Ectodermal cell (in vitro differentiated cells): ENCODE measurements at regions not wholly inside any gene's neighbourhood (a gene's known extent, or its start where the extent isn't known, plus 50 kb on each side); places are given as distances from the start of the nearest gene placed in this dataset.
"Not testable (repeated sequence)": the region's sequence is repeated elsewhere in the genome, so short reads cannot be mapped to it uniquely, and the experiment has no call there.

Experiments
- H3K27ac ChIP-seq: 2 replicates; pipeline ENCODE4 v1.7.0; 2013; ENCODE audit warnings: mild to moderate bottlenecking, low read depth, low read length; ENCODE audit not compliant: insufficient read depth, poor library complexity, severe bottlenecking
- H3K27me3 ChIP-seq: 2 replicates; pipeline ENCODE4 v1.7.0; 2013; ENCODE audit warnings: mild to moderate bottlenecking, low read length; ENCODE audit not compliant: insufficient read depth, control insufficient read depth, poor library complexity, severe bottlenecking
- H3K36me3 ChIP-seq: one replicate; pipeline ENCODE4 v1.7.0; 2013; ENCODE audit warnings: low read length; ENCODE audit not compliant: control insufficient read depth, insufficient read depth
- H3K4me1 ChIP-seq: one replicate; pipeline ENCODE4 v1.7.0; 2013; ENCODE audit warnings: low read length; ENCODE audit not compliant: control insufficient read depth, insufficient read depth
- H3K4me3 ChIP-seq: 2 replicates; pipeline ENCODE4 v1.7.0; 2013; ENCODE audit warnings: low read depth, low read length, control low read depth; ENCODE audit not compliant: insufficient read depth
- H3K9me3 ChIP-seq: 2 replicates; pipeline ENCODE4 v1.7.0; 2013; ENCODE audit warnings: mild to moderate bottlenecking, low read length, moderate library complexity; ENCODE audit not compliant: control insufficient read depth
- WGBS, 2 experiments: methylation state at CpG; one replicate each; pipeline ENCODE4 v1.1.7; 2013; ENCODE audit warnings: missing lambda C conversion rate in 2 of 2; 5-methylcytosine and 5-hydroxymethylcytosine counted together

- Histone ChIP-seq H3K27me3 (no peaks in the 10 kb centered on the region), H3K9me3 (no peaks in the 10 kb centered on the region), H3K4me1 (no peaks in the 10 kb centered on the region), H3K36me3 (no peaks in the 10 kb centered on the region), H3K27ac (no peak overlapping the region), H3K4me3 (no peak overlapping the region)
- 93 to 96% methylated on average over 10 of the region's 10 CpGs for WGBS, 2 experiments
Measured at GRCh38 chr10:85377029-85377806, 989.4 kb downstream of the GRID1 start.

- H3K27ac ChIP-seq, result no peak overlapping the region
- H3K4me1 ChIP-seq, result no peaks in the 10 kb centered on the region
- 93 to 94% methylated on average over 3 of the region's 3 CpGs for WGBS, 2 experiments
- no peaks in the 10 kb centered on the region for H3K9me3 ChIP-seq
- no peaks in the 10 kb centered on the region for H3K27me3 ChIP-seq
- H3K4me3 ChIP-seq, result no peak overlapping the region
- no peaks in the 10 kb centered on the region for H3K36me3 ChIP-seq
Measured at GRCh38 chr10:85379338-85379737, 987.3 kb downstream of the GRID1 start.

GRCh38 chr10:85400981-85401695 is 965.5 kb downstream of the GRID1 start:
- Histone ChIP-seq H3K36me3 (no peaks in the 10 kb centered on the region), H3K9me3 (no peaks in the 10 kb centered on the region), H3K27ac (no peak overlapping the region), H3K4me3 (no peak overlapping the region), H3K4me1 (no peaks in the 10 kb centered on the region), H3K27me3 (no peaks in the 10 kb centered on the region)
- 53 to 58% methylated on average over 1 of the region's 1 CpG for WGBS, 2 experiments

GRCh38 chr10:85402541-85402940 is 964.1 kb downstream of the GRID1 start:
- Histone ChIP-seq H3K27ac (no peak overlapping the region), H3K27me3 (no peaks in the 10 kb centered on the region), H3K36me3 (no peaks in the 10 kb centered on the region), H3K4me3 (no peak overlapping the region), H3K4me1 (no peaks in the 10 kb centered on the region), H3K9me3 (no peaks in the 10 kb centered on the region)
- WGBS, 2 experiments, result 86 to 93% methylated on average over 1 of the region's 1 CpG

- H3K4me1 ChIP-seq, result no peaks in the 10 kb centered on the region
- no peaks in the 10 kb centered on the region for H3K9me3 ChIP-seq
- 44 to 56% methylated on average over 3 of the region's 3 CpGs for WGBS, 2 experiments
- H3K27me3 ChIP-seq, result no peaks in the 10 kb centered on the region
- no peaks in the 10 kb centered on the region for H3K36me3 ChIP-seq
- no peak overlapping the region for H3K27ac ChIP-seq
- no peak overlapping the region for H3K4me3 ChIP-seq
Measured at GRCh38 chr10:85407088-85407487, 959.5 kb downstream of the GRID1 start.

- Histone ChIP-seq H3K4me1 (no peaks in the 10 kb centered on the region), H3K4me3 (no peak overlapping the region), H3K9me3 (no peaks in the 10 kb centered on the region), H3K27me3 (no peaks in the 10 kb centered on the region), H3K27ac (no peak overlapping the region), H3K36me3 (no peaks in the 10 kb centered on the region)
- WGBS, 2 experiments, result 94 to 96% methylated on average over 3 of the region's 3 CpGs
Measured at GRCh38 chr10:85408388-85408787, 958.2 kb downstream of the GRID1 start.

GRCh38 chr10:85410586-85410985 is 956.0 kb downstream of the GRID1 start:
- not testable (repeated sequence) for H3K4me1 ChIP-seq, H3K4me3 ChIP-seq, H3K27me3 ChIP-seq, H3K27ac ChIP-seq, H3K36me3 ChIP-seq, H3K9me3 ChIP-seq
- WGBS, 2 experiments, result 87 to 94% methylated on average over 3 of the region's 3 CpGs

GRCh38 chr10:85413570-85413969 is 953.0 kb downstream of the GRID1 start:
- H3K27me3 ChIP-seq, result no peaks in the 10 kb centered on the region
- no peak overlapping the region for H3K4me3 ChIP-seq
- H3K9me3 ChIP-seq, result no peaks in the 10 kb centered on the region
- 85 to 86% methylated on average over 5 of the region's 5 CpGs for WGBS, 2 experiments
- H3K27ac ChIP-seq, result no peak overlapping the region
- no peaks in the 10 kb centered on the region for H3K36me3 ChIP-seq
- H3K4me1 ChIP-seq, result no peaks in the 10 kb centered on the region

- H3K27me3 ChIP-seq, result no peaks in the 10 kb centered on the region
- peak overlapping the region; percentile 54 for H3K27ac ChIP-seq
- peaks cover 24% of the 10 kb centered on the region for H3K4me1 ChIP-seq
- no peak overlapping the region for H3K4me3 ChIP-seq
- H3K9me3 ChIP-seq, result no peaks in the 10 kb centered on the region
- WGBS, 2 experiments, result 40 to 41% methylated on average over 8 of the region's 8 CpGs
- H3K36me3 ChIP-seq, result no peaks in the 10 kb centered on the region
Measured at GRCh38 chr10:85420501-85421191, 945.9 kb downstream of the GRID1 start.

- Histone ChIP-seq H3K27me3 (no peaks in the 10 kb centered on the region), H3K4me1 (peaks cover 24% of the 10 kb centered on the region), H3K36me3 (no peaks in the 10 kb centered on the region), H3K9me3 (no peaks in the 10 kb centered on the region), H3K27ac (no peak overlapping the region), H3K4me3 (no peak overlapping the region)
- 89 to 93% methylated on average over 9 of the region's 9 CpGs for WGBS, 2 experiments
Measured at GRCh38 chr10:85421421-85421820, 945.2 kb downstream of the GRID1 start.
